Osteoblast (primary cell): ENCODE measurements at regions not wholly inside any gene's neighbourhood (a gene's known extent, or its start where the extent isn't known, plus 50 kb on each side); places are given as distances from the start of the nearest gene placed in this dataset.
A peak's percentile ranks its signal among the peaks of the same experiment; 100 is the strongest.
"Not testable (repeated sequence)": the region's sequence is repeated elsewhere in the genome, so short reads cannot be mapped to it uniquely, and the experiment has no call there.

Experiments used
- DNase-seq: peaks from one replicate; pipeline ENCODE4 v3.0.0; 2011; ENCODE audit warnings: low spot score, mixed read lengths; ENCODE audit not compliant: insufficient read length; ENCODE audit errors: missing footprints
- H2AFZ ChIP-seq: 2 replicates; pipeline ENCODE4 v1.6.0; 2011; ENCODE audit warnings: mild to moderate bottlenecking, low read length
- H3K27ac ChIP-seq: 2 replicates; pipeline ENCODE4 v1.5.1; 2011; ENCODE audit warnings: mild to moderate bottlenecking, low read depth, low read length, moderate library complexity
- H3K27me3 ChIP-seq: 2 replicates; pipeline ENCODE4 v1.6.0; 2012; ENCODE audit warnings: mild to moderate bottlenecking, control low read depth, inconsistent platforms, low read length, moderate library complexity; ENCODE audit not compliant: insufficient read depth
- H3K36me3 ChIP-seq: 2 replicates; pipeline ENCODE4 v1.5.1; 2011; ENCODE audit warnings: mild to moderate bottlenecking, low read length, control low read depth, moderate library complexity; ENCODE audit not compliant: insufficient read depth
- H3K4me1 ChIP-seq: 2 replicates; pipeline ENCODE4 v1.5.1; 2011; ENCODE audit warnings: mild to moderate bottlenecking, low read length, control low read depth, moderate library complexity; ENCODE audit not compliant: insufficient read depth
- H3K4me2 ChIP-seq: 2 replicates; pipeline ENCODE4 v1.6.0; 2011; ENCODE audit warnings: mild to moderate bottlenecking, low read length; ENCODE audit not compliant: insufficient read depth
- H3K4me3 ChIP-seq: fragments of 200-600 bp; sonication (generic); 3 replicates; pipeline ENCODE4 v1.5.1; 2012; ENCODE audit warnings: mild to moderate bottlenecking, low read length, inconsistent platforms; ENCODE audit not compliant: insufficient read depth
- H3K79me2 ChIP-seq: 2 replicates; pipeline ENCODE4 v1.6.0; 2012; ENCODE audit warnings: mild to moderate bottlenecking, low read length, control low read depth, inconsistent platforms; ENCODE audit not compliant: insufficient read depth
- H3K9me3 ChIP-seq: 2 replicates; pipeline ENCODE4 v1.5.1; 2011; ENCODE audit warnings: low read depth, low read length, control low read depth
- H4K20me1 ChIP-seq: 2 replicates; pipeline ENCODE4 v1.6.0; 2012; ENCODE audit warnings: mild to moderate bottlenecking, low read length, control low read depth; ENCODE audit not compliant: insufficient read depth
- TF ChIP-seq, protein P1 (sequence below): IDR thresholded peaks from 2 replicates; pipeline ENCODE4 v1.5.1; 2011; ENCODE audit warnings: mild to moderate bottlenecking, low read depth, low read length, moderate library complexity; ENCODE audit errors: extremely low read depth

DNA sequence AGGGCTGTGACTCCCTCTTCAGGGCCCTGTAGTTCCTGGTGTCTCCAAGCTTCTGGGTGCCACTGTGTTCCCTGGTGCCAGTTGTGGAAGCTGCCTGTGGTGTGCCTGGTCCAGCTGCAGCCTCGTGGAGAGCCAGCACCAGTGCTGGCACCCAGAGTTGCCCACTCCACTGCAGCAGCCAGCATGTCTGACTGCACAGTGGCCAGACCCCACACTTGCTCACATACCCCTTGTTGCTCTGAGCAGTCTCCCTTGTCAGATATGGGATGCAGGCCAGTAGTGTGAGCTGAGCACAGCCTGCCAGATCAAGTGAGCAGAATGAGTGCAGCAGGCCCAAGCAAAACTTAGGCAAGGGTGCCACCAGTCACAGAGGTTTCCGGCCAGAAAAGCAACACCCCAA, 108.6 kb downstream of the ZMAT1 start:
- TF ChIP-seq, protein P1, sequence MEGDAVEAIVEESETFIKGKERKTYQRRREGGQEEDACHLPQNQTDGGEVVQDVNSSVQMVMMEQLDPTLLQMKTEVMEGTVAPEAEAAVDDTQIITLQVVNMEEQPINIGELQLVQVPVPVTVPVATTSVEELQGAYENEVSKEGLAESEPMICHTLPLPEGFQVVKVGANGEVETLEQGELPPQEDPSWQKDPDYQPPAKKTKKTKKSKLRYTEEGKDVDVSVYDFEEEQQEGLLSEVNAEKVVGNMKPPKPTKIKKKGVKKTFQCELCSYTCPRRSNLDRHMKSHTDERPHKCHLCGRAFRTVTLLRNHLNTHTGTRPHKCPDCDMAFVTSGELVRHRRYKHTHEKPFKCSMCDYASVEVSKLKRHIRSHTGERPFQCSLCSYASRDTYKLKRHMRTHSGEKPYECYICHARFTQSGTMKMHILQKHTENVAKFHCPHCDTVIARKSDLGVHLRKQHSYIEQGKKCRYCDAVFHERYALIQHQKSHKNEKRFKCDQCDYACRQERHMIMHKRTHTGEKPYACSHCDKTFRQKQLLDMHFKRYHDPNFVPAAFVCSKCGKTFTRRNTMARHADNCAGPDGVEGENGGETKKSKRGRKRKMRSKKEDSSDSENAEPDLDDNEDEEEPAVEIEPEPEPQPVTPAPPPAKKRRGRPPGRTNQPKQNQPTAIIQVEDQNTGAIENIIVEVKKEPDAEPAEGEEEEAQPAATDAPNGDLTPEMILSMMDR, result no peak
- Histone ChIP-seq H4K20me1 (no peaks in the 10 kb centered on the region), H3K27me3 (peaks cover 4% of the 10 kb centered on the region), H3K9me3 (no peaks in the 10 kb centered on the region), H3K4me3 (no peak overlapping the region), H3K79me2 (no peaks in the 10 kb centered on the region), H3K27ac (no peak overlapping the region), H3K36me3 (no peaks in the 10 kb centered on the region), H3K4me1 (no peaks in the 10 kb centered on the region), H3K4me2 (no peak overlapping the region), H2AFZ (no peak overlapping the region)
- DNase-seq, result no peak

DNA sequence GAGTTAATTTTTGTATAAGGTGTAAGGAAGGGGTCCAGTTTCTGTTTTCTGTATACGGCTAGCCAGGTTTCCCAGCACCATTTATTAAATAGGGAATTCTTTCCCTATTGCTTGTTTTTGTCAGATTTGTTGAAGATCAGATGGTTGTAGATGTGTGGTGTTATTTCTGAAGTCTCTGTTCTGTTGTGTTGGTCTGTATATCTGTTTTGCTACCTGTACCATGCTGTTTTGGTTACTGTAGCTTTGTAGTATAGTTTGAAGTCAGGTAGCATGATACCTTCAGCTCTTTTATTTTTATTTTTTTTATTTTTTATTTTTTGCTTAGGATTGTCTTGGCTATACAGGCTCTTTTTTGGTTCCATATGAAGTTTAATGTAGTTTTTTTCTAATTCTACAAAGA, 114.1 kb downstream of the ZMAT1 start:
- H3K27ac ChIP-seq, H3K4me2 ChIP-seq, DNase-seq, H3K36me3 ChIP-seq, H3K4me3 ChIP-seq, H3K9me3 ChIP-seq, H4K20me1 ChIP-seq, H3K79me2 ChIP-seq, H3K4me1 ChIP-seq, H2AFZ ChIP-seq, H3K27me3 ChIP-seq: not testable (repeated sequence)

DNA sequence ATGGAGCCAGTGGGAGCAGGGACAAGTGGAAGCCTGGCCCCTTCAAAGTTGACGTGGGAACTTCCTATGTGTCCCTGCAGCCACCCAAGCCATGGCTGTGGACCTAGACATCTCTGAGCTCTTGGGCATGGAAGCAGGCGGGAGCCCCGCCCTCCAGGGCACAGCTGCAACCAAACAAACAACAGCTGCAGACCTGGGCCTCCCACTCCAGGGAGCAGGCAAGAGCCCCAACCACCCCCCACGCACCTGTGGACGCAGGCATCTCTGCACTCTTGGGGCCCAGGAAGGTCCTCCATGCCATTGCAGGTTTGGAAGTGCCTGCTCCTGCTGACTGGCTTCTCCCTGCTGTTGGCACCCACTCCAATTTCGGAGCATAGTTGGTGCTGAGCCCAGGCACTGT, 118.6 kb downstream of the ZMAT1 start:
- H3K4me3 ChIP-seq, result no peak overlapping the region
- H3K9me3 ChIP-seq, result no peaks in the 10 kb centered on the region
- H3K27ac ChIP-seq, result no peak overlapping the region
- H3K4me2 ChIP-seq, result no peak overlapping the region
- TF ChIP-seq, protein P1, result no peak
- H3K4me1 ChIP-seq, result no peaks in the 10 kb centered on the region
- DNase-seq, result no peak
- H4K20me1 ChIP-seq, result no peaks in the 10 kb centered on the region
- H3K79me2 ChIP-seq, result no peaks in the 10 kb centered on the region
- no peaks in the 10 kb centered on the region for H3K36me3 ChIP-seq
- H2AFZ ChIP-seq, result no peak overlapping the region
- no peaks in the 10 kb centered on the region for H3K27me3 ChIP-seq

DNA sequence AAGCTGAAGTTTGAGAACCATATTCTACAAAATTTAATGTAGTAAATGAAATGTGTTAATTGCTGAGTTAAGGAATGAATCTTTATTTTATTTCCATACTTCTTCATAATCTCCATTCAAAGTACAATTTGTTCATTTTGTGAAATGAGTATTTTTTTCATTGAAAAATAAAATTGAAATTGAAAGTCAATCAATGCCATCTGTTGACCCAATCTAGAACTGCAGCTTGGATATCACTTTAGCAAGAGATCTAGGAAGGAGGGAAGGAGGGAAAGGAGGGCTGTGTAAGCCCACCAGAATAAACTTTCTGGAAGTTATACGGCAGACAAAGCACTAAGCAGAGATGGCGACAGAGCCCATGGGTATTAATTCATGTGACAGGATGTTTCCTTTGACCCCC, 128.4 kb downstream of the ZMAT1 start:
- TF ChIP-seq, protein P1, result peak; percentile 52
- H3K4me2 ChIP-seq, result no peak overlapping the region
- H3K36me3 ChIP-seq, result no peaks in the 10 kb centered on the region
- no peak overlapping the region for H3K4me3 ChIP-seq
- no peaks in the 10 kb centered on the region for H3K9me3 ChIP-seq
- H3K4me1 ChIP-seq, result no peaks in the 10 kb centered on the region
- peaks cover 9% of the 10 kb centered on the region for H3K27me3 ChIP-seq
- H3K27ac ChIP-seq, result no peak overlapping the region
- no peak overlapping the region for H2AFZ ChIP-seq
- no peaks in the 10 kb centered on the region for H3K79me2 ChIP-seq
- H4K20me1 ChIP-seq, result no peaks in the 10 kb centered on the region
- no peak for DNase-seq

DNA sequence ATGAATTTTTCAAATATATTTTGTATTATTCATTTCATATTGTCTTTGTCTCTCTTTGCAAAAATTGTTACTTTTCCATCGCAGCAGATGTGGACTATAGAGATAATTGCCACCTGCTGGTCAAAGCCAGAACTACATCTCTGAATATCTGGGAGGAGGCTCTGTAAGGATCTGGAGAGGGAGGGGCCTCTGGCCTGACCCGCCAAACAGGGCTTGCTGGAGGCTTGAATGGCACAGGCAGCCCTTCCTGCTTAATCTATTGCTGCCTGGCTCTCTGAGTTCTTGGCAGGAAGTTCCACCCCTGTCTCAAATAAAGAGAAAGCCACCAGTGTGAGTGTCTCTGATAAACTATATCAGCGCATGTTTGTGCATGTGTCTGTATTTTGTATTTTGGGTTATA, 132.4 kb downstream of the ZMAT1 start:
- Histone ChIP-seq H3K79me2 (no peaks in the 10 kb centered on the region), H4K20me1 (no peaks in the 10 kb centered on the region), H3K36me3 (no peaks in the 10 kb centered on the region), H3K4me3 (peak overlapping the region; percentile 37), H3K4me2 (peak overlapping the region; percentile 45), H3K27me3 (peaks cover 9% of the 10 kb centered on the region), H3K4me1 (peaks cover under 1% of the 10 kb centered on the region), H3K27ac (no peak overlapping the region), H3K9me3 (no peaks in the 10 kb centered on the region), H2AFZ (no peak overlapping the region)
- no peak for DNase-seq
- TF ChIP-seq, protein P1, result peak; percentile 77
